Stimulated activated CD8-positive, alpha-beta memory T cell treated with anti-CD3 and anti-CD28 coated beads, Interleukin-2, amount 100 ng/mL, for 48 hours (primary cell): ENCODE measurements at regions not wholly inside any gene's neighbourhood (a gene's known extent, or its start where the extent isn't known, plus 50 kb on each side); places are given as distances from the start of the nearest gene placed in this dataset.
"Not testable (repeated sequence)": the region's sequence is repeated elsewhere in the genome, so short reads cannot be mapped to it uniquely, and the experiment has no call there.

ENCODE experiments used
- DNase-seq, 2 donors: peaks; one replicate each; pipeline ENCODE4 v3.0.0-alpha.2; 2020; ENCODE audit warnings: low read depth in 2 of 2

DNA sequence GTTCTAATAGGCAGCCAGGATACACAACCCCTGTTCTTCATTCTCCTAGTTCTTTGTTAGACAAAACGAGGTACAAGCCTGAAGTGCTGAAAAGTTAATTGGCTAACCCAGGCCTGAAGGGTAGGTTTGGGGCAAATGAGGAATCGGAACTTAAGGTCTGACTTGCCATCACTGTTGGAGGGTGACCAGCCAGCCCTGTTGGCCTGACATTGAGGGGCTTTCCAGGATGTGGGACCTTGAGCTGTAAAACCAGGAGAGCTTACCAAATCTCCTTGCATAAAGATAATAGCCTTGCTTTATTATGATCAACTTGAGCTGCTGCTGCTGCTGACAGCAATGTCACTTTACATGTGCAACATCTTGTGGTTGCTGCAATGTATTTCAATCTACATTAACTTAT lies 256.0 kb downstream of the VAPA start:
- no peak for DNase-seq

GRCh38 chr18:10170375-10170774 lies 256.6 kb downstream of the VAPA start:
- DNase-seq, result no peak

DNA sequence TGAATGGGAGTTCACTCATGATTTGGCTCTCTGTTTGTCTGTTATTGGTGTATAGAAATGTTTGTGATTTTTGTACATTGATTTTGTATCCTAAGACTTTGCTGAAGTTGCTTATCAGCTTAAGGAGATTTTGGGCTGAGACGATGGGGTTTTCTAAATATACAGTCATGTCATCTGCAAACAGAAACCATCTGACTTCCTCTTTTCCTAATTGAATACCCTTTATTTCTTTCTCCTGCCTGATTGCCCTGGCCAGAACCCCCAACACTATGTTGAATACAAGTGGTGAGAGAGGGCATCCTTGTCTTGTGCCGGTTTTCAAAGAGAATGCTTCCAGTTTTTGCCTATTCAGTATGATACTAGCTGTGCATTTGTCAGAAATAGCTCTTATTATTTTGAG lies 261.5 kb downstream of the VAPA start:
- not testable (repeated sequence) for DNase-seq

DNA sequence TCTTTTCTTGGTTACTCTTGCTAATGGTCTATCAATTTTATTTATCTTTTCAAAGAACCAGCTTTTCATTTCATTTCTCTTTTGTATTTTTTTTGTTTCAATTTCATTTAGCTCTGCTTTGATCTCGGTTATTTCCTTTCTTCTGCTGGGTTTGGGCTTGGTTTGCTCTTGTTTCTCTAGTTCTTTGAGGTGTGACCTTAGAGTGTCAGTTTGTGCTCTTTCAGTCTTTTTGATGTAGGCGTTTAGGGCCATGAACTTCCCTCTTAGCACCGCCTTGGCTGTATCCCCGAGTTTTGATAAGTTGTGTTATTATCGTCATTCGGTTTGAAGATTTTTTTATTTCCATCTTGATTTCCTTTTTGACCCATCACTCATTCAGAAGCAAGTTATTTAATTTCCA lies 265.5 kb downstream of the VAPA start:
- DNase-seq, result not testable (repeated sequence)

GRCh38 chr18:10182009-10182624 lies 268.3 kb downstream of the VAPA start:
- DNase-seq, result no peak

DNA sequence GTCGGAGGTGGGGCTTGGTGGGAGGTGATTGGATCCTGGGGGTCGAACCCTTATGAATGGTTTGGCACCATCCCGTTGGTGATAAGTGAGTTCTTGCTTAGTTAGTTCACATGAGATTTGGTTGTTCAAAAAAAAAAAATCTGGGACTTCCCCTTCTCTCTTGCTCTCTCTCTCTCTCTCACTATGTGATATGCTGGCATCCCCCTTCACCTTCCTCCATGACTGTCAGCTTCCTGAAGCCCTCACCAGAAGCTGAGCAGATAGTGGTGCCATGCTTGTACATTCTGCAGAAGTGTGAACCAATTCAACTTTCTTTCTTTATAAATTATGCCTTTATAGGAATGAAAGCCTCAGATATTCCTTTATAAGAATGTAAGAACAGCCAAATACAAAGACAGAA lies 269.7 kb upstream of the APCDD1 start:
- DNase-seq, result no peak

DNA sequence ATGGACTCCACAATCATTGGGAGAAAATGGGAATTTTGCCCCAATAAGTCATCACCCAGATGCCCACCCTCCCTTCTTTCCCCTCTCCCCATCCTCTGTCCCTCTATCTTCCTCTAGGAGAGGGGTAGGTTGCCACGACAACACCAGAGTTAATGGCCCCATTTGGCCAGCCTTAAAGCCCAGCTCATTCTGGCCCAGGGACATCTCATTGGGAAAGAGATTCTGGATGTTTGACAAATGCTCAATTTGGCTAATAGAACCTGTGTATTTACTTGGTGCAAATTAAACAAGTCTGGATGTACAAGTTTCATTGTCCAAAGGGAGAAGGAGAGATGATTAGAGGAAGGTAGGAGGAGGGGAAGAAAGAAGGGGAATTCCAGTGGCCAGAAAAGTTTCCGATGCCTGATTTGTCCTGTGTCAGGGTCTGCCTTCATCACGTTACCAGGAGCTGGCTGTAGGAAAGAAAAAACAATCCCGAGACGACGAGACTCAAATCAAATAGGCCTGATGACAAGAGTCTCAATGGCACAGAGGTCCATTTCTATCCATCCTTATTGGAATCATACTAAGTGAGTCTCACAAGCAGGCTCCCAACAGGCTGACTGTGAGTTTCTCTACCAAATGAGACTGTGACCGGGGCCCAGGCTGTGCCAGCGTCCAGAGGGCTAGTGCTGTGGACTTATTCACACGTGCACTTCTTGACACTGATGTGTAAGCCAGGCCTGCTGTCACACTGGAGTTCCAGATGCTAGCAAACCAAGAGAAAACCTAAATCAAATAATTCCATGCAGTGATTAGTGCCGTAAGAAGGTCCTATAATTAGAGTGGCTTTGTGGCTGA lies 265.2 kb upstream of the APCDD1 start:
- DNase-seq, result no peak

DNA sequence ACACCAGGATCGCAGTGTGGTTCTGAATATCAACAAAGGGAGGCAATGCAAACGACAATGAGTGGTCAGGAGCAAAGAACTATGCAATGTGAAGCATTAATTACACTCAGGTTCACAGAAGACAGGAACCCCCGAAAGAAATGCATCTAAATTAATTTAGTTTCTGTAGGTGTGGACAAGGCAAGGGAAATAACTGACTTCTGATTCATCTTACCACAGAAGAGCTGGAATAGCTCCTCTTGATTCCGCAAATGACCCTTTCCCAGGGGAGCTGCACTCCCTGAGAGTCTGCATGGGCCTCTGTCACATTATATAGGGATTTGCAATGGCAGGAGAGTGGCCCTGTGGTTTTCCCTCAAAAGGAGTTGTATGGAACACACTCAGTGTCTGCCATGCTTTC lies 263.9 kb upstream of the APCDD1 start:
- DNase-seq, result no peak

GRCh38 chr18:10193444-10193843 lies 261.0 kb upstream of the APCDD1 start:
- no peak for DNase-seq

- DNase-seq, result no peak
These were observed 259.8 kb upstream of the APCDD1 start for GRCh38 chr18:10194592-10194991.

GRCh38 chr18:10195529-10195928 lies 258.9 kb upstream of the APCDD1 start:
- no peak for DNase-seq

DNA sequence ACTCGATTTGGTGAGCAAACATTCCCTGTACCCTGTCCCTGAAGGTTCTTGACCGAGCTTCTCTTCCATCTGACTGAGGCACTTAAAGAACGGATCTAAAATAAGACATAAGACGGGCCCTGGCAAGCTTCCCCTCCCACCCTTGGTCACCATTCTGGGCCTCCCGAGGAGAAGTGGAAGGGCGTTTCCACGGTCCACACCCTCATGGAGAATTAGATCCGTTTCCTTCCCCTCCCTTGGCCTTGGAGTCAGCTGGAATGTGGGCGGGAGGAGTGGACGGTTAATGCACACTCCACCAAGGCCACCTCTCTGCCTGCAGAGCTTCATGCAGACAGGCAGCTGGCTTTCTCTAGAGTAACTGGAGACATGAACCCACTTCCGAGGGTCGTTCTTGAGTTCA lies 257.3 kb upstream of the APCDD1 start:
- no peak for DNase-seq

DNA sequence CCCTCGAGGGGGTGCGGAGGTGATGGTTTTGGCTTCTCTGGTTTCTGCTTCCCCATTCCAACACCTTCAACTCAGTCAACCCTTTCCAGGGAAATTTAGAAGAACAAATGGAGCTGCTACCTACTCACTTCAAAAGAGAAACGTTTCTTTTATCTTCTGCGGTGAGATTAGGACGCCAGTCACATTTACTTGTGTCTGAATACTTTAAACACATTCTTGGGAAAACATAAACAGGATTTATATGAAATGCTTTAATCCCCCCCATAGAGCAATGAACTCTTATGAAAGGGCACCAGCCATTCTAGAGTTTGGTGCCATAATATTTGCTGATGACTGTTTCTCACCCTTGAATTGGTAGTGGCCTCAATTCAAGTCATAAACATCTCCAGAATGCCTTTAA lies 253.2 kb upstream of the APCDD1 start:
- DNase-seq, result no peak

- DNase-seq, result no peak
These were observed 252.8 kb upstream of the APCDD1 start for GRCh38 chr18:10201659-10202058.

- DNase-seq, result no peak
These were observed 251.6 kb upstream of the APCDD1 start for GRCh38 chr18:10202845-10203321.

DNA sequence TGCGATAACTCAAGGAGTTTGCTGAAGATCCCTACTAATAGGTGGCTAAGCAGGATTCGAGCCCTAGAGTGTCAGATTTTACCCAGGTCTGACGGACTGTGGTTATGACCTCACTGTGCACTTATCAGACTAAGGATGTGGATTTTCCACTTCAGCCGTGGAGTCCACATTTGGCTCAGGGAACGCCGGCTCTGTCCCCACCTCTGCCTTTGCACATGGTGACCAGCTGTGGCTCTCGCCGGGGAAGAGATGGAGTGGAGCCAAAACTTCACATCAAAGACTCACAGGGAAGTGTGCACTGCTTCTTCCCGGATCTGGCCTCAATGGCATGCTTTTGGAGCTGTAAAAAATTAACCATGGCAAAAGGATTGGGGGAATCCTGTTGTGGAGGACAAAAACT lies 249.3 kb upstream of the APCDD1 start:
- DNase-seq, result no peak

GRCh38 chr18:10207682-10208345 lies 246.6 kb upstream of the APCDD1 start:
- no peak for DNase-seq

GRCh38 chr18:10209302-10209701 lies 245.1 kb upstream of the APCDD1 start:
- DNase-seq, result no peak

- DNase-seq, result no peak
These were observed 244.3 kb upstream of the APCDD1 start for GRCh38 chr18:10210057-10210633.

GRCh38 chr18:10213526-10213925 lies 240.9 kb upstream of the APCDD1 start:
- no peak for DNase-seq

DNA sequence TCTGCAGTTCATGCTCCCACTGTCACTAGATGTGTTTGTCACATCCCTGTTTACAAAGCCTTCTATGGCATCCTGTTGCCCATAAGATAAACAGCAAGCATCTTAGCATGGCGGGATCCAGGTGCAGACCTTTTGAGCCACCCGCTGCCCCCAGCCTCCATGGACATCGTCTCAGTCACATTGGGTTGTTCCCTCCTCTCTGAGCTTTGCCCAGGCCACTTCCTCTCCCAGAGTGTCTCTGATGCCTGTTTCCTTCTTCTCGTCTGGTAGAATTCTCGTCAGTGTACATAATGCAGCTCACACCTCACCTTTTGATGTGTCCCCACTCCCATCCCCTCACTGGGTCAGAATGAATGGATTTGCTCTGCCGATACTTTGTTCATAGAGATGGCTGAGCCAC lies 239.0 kb upstream of the APCDD1 start:
- no peak for DNase-seq

- no peak for DNase-seq
These were observed 237.6 kb upstream of the APCDD1 start for GRCh38 chr18:10216791-10217190.
